Bronchial epithelial cell (primary cell): ENCODE measurements at regions not wholly inside any gene's neighbourhood (a gene's known extent, or its start where the extent isn't known, plus 50 kb on each side); places are given as distances from the start of the nearest gene placed in this dataset.
A peak's percentile ranks its signal among the peaks of the same experiment; 100 is the strongest.

ENCODE experiments used
- DNase-seq: peaks from one replicate; pipeline ENCODE4 v3.0.0-alpha.2; 2010; ENCODE audit warnings: low read depth
- FAIRE-seq: peaks from 2 replicates; lab custom pipeline; 2011; peaks lifted over from hg19 to GRCh38; lab: Jason Lieb, UNC
- H3K27me3 ChIP-seq: 2 replicates; pipeline ENCODE4 v1.5.1; 2011; ENCODE audit warnings: low read length; ENCODE audit not compliant: control insufficient read depth, insufficient read depth
- H3K36me3 ChIP-seq: 2 replicates; pipeline ENCODE4 v1.5.1; 2011; ENCODE audit warnings: low read length; ENCODE audit not compliant: control insufficient read depth, insufficient read depth
- H3K4me3 ChIP-seq: 2 replicates; pipeline ENCODE4 v1.5.1; 2011; ENCODE audit warnings: mild to moderate bottlenecking, low read depth, low read length, control low read depth
- TF ChIP-seq, protein P1 (sequence below): IDR thresholded peaks from 2 replicates; pipeline ENCODE4 v1.5.1; 2011; ENCODE audit warnings: mild to moderate bottlenecking, moderate library complexity, low read length, control low read depth, inconsistent platforms; ENCODE audit not compliant: insufficient read depth, severe bottlenecking

DNA sequence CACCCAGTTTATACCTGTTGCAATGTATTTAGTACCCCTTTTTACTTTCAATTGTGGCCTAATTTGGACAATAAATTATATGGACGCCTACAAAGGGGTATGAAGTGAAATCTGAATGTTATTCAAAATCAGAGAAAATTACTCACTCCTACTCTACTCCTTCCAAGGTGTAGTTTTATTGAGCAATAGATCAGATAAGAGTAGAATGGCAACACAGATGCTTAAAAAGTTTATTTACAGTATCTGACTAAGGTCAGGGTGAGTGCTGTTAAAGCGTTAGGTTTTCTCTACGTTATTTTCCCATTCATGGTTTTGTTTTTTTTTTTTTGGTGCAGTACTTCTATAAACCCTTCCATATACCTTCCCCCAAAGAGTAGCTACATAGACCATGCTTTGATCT lies 805.6 kb downstream of the KCNA4 start:
- no peaks in the 10 kb centered on the region for H3K27me3 ChIP-seq
- H3K36me3 ChIP-seq: no peaks in the 10 kb centered on the region
- H3K4me3 ChIP-seq: no peak overlapping the region
- FAIRE-seq: no peak
- peak; percentile 25 for DNase-seq
- TF ChIP-seq, protein P1, sequence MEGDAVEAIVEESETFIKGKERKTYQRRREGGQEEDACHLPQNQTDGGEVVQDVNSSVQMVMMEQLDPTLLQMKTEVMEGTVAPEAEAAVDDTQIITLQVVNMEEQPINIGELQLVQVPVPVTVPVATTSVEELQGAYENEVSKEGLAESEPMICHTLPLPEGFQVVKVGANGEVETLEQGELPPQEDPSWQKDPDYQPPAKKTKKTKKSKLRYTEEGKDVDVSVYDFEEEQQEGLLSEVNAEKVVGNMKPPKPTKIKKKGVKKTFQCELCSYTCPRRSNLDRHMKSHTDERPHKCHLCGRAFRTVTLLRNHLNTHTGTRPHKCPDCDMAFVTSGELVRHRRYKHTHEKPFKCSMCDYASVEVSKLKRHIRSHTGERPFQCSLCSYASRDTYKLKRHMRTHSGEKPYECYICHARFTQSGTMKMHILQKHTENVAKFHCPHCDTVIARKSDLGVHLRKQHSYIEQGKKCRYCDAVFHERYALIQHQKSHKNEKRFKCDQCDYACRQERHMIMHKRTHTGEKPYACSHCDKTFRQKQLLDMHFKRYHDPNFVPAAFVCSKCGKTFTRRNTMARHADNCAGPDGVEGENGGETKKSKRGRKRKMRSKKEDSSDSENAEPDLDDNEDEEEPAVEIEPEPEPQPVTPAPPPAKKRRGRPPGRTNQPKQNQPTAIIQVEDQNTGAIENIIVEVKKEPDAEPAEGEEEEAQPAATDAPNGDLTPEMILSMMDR: no peak

DNA sequence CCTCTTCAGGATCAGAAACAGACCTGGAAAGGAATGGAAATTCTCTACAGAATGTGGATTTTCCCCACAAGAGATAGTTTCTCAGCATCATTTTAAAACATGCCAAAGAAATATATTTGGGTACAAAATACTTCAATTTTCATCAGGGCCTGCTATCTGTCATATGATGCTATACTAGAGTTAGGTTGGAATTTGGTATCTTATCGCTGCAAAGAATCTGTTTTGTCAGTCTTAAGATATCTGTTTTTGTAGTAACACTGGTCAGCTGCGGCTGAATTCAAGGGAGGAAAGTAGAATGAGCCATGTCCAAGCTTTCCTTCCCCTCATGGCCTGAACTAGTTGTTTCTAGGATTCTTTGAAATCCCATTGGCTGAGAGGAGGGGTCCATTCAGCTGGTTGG lies 806.4 kb downstream of the KCNA4 start:
- TF ChIP-seq, protein P1: no peak
- H3K36me3 ChIP-seq: no peaks in the 10 kb centered on the region
- no peak for DNase-seq
- H3K4me3 ChIP-seq: no peak overlapping the region
- no peaks in the 10 kb centered on the region for H3K27me3 ChIP-seq
- FAIRE-seq: no peak

- TF ChIP-seq, protein P1: no peak
- no peak for DNase-seq
- no peak for FAIRE-seq
- no peak overlapping the region for H3K4me3 ChIP-seq
- no peaks in the 10 kb centered on the region for H3K27me3 ChIP-seq
- H3K36me3 ChIP-seq: no peaks in the 10 kb centered on the region
Observed at GRCh38 chr11:29208117-29208516, 808.7 kb downstream of the KCNA4 start.

- FAIRE-seq (no peak), DNase-seq (no peak)
- H3K27me3 ChIP-seq: no peaks in the 10 kb centered on the region
- no peak overlapping the region for H3K4me3 ChIP-seq
- TF ChIP-seq, protein P1: no peak
- H3K36me3 ChIP-seq: no peaks in the 10 kb centered on the region
Observed at GRCh38 chr11:29200791-29201562, 815.9 kb downstream of the KCNA4 start.

- TF ChIP-seq, protein P1: no peak
- no peaks in the 10 kb centered on the region for H3K36me3 ChIP-seq
- DNase-seq: peak; percentile 66
- no peaks in the 10 kb centered on the region for H3K27me3 ChIP-seq
- no peak for FAIRE-seq
- H3K4me3 ChIP-seq: no peak overlapping the region
Observed at GRCh38 chr11:29190313-29190712, 826.5 kb downstream of the KCNA4 start.

DNA sequence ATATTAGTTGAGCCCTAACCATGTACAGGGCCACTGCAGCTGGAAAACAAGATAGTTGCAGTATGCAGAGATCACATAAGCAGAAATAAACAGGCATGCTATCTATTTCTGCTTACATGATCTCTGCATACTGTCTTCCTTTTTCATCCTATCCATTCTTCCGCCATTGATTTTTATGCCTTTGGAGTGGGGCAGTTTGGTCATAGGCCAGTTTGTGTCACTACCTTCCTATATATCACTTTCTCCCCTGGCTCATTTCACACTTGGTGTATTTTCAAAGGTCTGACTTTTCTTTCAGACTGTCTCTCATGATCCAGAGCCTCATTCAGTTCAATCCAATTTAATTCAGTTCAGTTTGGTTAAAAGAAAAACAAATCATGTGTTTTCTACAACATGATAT lies 829.6 kb downstream of the KCNA4 start:
- H3K36me3 ChIP-seq: no peaks in the 10 kb centered on the region
- no peak overlapping the region for H3K4me3 ChIP-seq
- H3K27me3 ChIP-seq: no peaks in the 10 kb centered on the region
- FAIRE-seq (no peak), DNase-seq (no peak)
- TF ChIP-seq, protein P1: no peak
